ENCODE measurements at regions not wholly inside any gene's neighbourhood (a gene's known extent, or its start where the extent isn't known, plus 50 kb on each side); places are given as distances from the start of the nearest gene placed in this dataset.

DNA sequence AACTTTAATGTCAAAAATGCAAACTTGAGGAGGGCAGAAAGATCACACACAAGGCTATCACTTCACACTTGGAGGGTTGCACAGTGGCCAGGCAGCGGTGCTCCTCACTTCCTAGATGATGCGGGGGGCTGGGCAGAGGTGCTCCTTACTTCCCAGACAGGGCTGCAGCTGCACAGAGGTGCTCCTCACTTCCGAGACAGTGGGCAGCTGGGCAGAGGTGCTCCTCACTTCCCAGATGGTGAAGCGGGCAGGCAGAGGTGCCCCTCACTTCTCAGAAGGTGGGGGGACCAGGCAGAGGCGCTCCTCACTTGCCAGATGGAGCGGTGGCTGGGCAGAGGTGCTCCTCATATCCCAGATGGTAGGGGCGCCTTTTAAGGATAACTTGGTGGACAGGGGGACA is 423.2 kb upstream of the RORB start:
- TF ChIP-seq, protein P1, sequence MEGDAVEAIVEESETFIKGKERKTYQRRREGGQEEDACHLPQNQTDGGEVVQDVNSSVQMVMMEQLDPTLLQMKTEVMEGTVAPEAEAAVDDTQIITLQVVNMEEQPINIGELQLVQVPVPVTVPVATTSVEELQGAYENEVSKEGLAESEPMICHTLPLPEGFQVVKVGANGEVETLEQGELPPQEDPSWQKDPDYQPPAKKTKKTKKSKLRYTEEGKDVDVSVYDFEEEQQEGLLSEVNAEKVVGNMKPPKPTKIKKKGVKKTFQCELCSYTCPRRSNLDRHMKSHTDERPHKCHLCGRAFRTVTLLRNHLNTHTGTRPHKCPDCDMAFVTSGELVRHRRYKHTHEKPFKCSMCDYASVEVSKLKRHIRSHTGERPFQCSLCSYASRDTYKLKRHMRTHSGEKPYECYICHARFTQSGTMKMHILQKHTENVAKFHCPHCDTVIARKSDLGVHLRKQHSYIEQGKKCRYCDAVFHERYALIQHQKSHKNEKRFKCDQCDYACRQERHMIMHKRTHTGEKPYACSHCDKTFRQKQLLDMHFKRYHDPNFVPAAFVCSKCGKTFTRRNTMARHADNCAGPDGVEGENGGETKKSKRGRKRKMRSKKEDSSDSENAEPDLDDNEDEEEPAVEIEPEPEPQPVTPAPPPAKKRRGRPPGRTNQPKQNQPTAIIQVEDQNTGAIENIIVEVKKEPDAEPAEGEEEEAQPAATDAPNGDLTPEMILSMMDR (IDR thresholded peaks at IDR 0.05; ENCODE audit: extremely low read depth in 1 of 2, insufficient read depth in 1 of 2, low read depth in 1 of 2, low read length in 2 of 2), result no peak
- no peak for TF ChIP-seq POLR2A (IDR thresholded peaks at IDR 0.05; ENCODE audit: low read depth, low read length)
- TF ChIP-seq, protein P2, sequence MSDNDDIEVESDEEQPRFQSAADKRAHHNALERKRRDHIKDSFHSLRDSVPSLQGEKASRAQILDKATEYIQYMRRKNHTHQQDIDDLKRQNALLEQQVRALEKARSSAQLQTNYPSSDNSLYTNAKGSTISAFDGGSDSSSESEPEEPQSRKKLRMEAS (IDR thresholded peaks at IDR 0.05; ENCODE audit: insufficient read depth, insufficient read length), result no peak
- TF ChIP-seq MYC (IDR thresholded peaks at IDR 0.05; ENCODE audit: low read depth, low read length), result no peak

Measured in endothelial cell of umbilical vein (primary cell).